ENCODE measurements at regions not wholly inside any gene's neighbourhood (a gene's known extent, or its start where the extent isn't known, plus 50 kb on each side); places are given as distances from the start of the nearest gene placed in this dataset.

- no peak for TF ChIP-seq ZBTB33 (IDR thresholded peaks at IDR 0.05; ENCODE audit: borderline replicate concordance, low read depth)
Observed at GRCh38 chr4:27986476-27986875, 1125.8 kb downstream of the STIM2 start (continued).

GRCh38 chr4:28001698-28002097, 1141.1 kb downstream of the STIM2 start:
- no peak for DNase-seq
- POLR2A ChIA-PET = no interaction called here

GRCh38 chr4:28004520-28004919, 1143.9 kb downstream of the STIM2 start:
- H2AFZ ChIP-seq (ENCODE audit: low read depth) = no peak overlapping the region
- H3K9me2 ChIP-seq = no peaks in the 10 kb centered on the region
- H3K4me1 ChIP-seq (ENCODE audit: control insufficient read depth in 1 of 2, insufficient read depth in 2 of 2, low read depth in 1 of 2, low read length in 1 of 2) = no peaks in the 10 kb centered on the region
- no peaks in the 10 kb centered on the region for H3K27me3 ChIP-seq (ENCODE audit: insufficient read depth)
- H3K79me2 ChIP-seq (ENCODE audit: insufficient read depth) = no peaks in the 10 kb centered on the region
- TF ChIP-seq RFX5 (IDR thresholded peaks at IDR 0.05; ENCODE audit: low read length) (no peak), IRF3 (IDR thresholded peaks at IDR 0.05; ENCODE audit: low read depth, low read length) (no peak)
- H3K9ac ChIP-seq = no peak overlapping the region
- H3K4me2 ChIP-seq = no peak overlapping the region
- ChIA-PET POLR2A (no interaction called here), CTCF (no interaction called here)
- H4K20me1 ChIP-seq (ENCODE audit: insufficient read depth) = no peaks in the 10 kb centered on the region
- H3K36me3 ChIP-seq (replicated peaks in 1 of 2; ENCODE audit: control insufficient read depth in 1 of 2, insufficient read depth in 2 of 2, low read length in 1 of 2) = no peaks in the 10 kb centered on the region
- no peak for DNase-seq
- H3F3A ChIP-seq (replicated peaks; ENCODE audit: insufficient read depth) = no peaks in the 10 kb centered on the region
- H3K4me3 ChIP-seq (ENCODE audit: low read depth in 2 of 2, low read length in 1 of 2) = no peak overlapping the region
- H3K27ac ChIP-seq (ENCODE audit: low read depth in 2 of 2, low read length in 1 of 2) = no peak overlapping the region
- no peaks in the 10 kb centered on the region for H3K9me3 ChIP-seq

More at GRCh38 chr4:28001698-28002097, 1141.1 kb downstream of the STIM2 start:
- Histone ChIP-seq H3K27ac (ENCODE audit: low read depth in 2 of 2, low read length in 1 of 2) (no peak overlapping the region), H3K36me3 (replicated peaks in 1 of 2; ENCODE audit: control insufficient read depth in 1 of 2, insufficient read depth in 2 of 2, low read length in 1 of 2) (no peaks in the 10 kb centered on the region), H3K4me2 (no peak overlapping the region), H4K20me1 (ENCODE audit: insufficient read depth) (no peaks in the 10 kb centered on the region), H3F3A (replicated peaks; ENCODE audit: insufficient read depth) (no peaks in the 10 kb centered on the region), H3K27me3 (ENCODE audit: insufficient read depth) (no peaks in the 10 kb centered on the region), H3K79me2 (ENCODE audit: insufficient read depth) (no peaks in the 10 kb centered on the region), H3K9me3 (no peaks in the 10 kb centered on the region), H2AFZ (ENCODE audit: low read depth) (no peak overlapping the region), H3K4me3 (ENCODE audit: low read depth in 2 of 2, low read length in 1 of 2) (no peak overlapping the region), H3K9ac (no peak overlapping the region), H3K9me2 (no peaks in the 10 kb centered on the region), H3K4me1 (ENCODE audit: control insufficient read depth in 1 of 2, insufficient read depth in 2 of 2, low read depth in 1 of 2, low read length in 1 of 2) (no peaks in the 10 kb centered on the region)
- CTCF ChIA-PET = interaction anchor here (0.8 kb wide), 1 partner anchor 72 kb away, joined by 3 read pairs; no protein-coding TSS in a partner anchor
- no peak for TF ChIP-seq USF2 (IDR thresholded peaks at IDR 0.05; ENCODE audit: borderline replicate concordance, low read depth, low read length)
- TF ChIP-seq CTCF (IDR thresholded peaks at IDR 0.05) = peak; percentile 25; the same call in 1 of the 2 replicates
- 43% methylated on average over 2 of the region's 4 CpGs for WGBS (ENCODE audit: low lambda C conversion rate)

Data from SK-N-SH (cell line).